ENCODE measurements at regions not wholly inside any gene's neighbourhood (a gene's known extent, or its start where the extent isn't known, plus 50 kb on each side); places are given as distances from the start of the nearest gene placed in this dataset.

DNA sequence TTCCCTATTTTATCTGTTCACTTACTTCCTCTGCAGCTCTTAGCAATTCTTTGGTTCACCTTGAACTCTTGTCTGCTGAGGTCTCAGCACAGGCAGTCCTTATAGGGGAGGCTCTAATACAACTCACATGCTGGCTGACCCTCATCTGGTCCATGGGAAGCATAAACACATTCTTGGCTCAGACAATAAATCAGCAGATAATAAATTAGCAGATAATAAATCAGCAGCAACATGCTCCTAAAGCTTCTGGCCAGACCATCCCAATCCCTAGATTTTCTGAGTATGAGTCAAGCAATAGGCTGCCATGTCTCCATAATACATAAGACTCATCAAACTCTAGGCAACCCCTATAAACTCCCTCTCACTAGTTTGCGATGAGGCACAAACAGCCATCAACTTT, 208.6 kb upstream of the STEAP4 start:
- H3T11ph ChIP-seq (ENCODE audit: low read length) = no peak overlapping the region
- H2AK5ac ChIP-seq (ENCODE audit: insufficient read length, low read length) = no peak overlapping the region
- no peak overlapping the region for H3K4ac ChIP-seq (ENCODE audit: low read depth, low read length)
- no peak overlapping the region for H3K14ac ChIP-seq (ENCODE audit: insufficient read depth, low read length)
- H3K79me2 ChIP-seq (ENCODE audit: insufficient read depth, low read length) = no peaks in the 10 kb centered on the region
- no peaks in the 10 kb centered on the region for H3K23me2 ChIP-seq (ENCODE audit: insufficient read length, low read depth, low read length, poor library complexity, severe bottlenecking)
- Mint-ChIP-seq H3K9me3 (peaks cover 0 to 5% of the 10 kb centered on the region in 2 experiments; a peak in 2 of 5 replicates), H3K36me3 (ENCODE audit: insufficient read depth in 1 of 3, low read depth in 3 of 3) (peaks cover 0 to under 1% (median 0%) of the 10 kb centered on the region in 3 experiments; a peak in 1 of 7 replicates), H3K4me3 (no peak overlapping the region), H3K4me1 (no peaks in the 10 kb centered on the region), H3K27me3 (ENCODE audit: low read depth) (no peaks in the 10 kb centered on the region), H3K27ac (no peak overlapping the region)
- H3K27me3 ChIP-seq (ENCODE audit: insufficient read depth, low read length) = no peaks in the 10 kb centered on the region
- no peak overlapping the region for H2BK120ac ChIP-seq (ENCODE audit: low read depth, low read length, poor library complexity, severe bottlenecking)
- H3K18ac ChIP-seq (ENCODE audit: insufficient read length, low read depth, low read length) = no peak overlapping the region
- no peaks in the 10 kb centered on the region for H3K4me1 ChIP-seq (ENCODE audit: insufficient read depth, low read length)
- H3K56ac ChIP-seq (ENCODE audit: insufficient read length, low read depth, low read length) = no peak overlapping the region
- H2BK20ac ChIP-seq (ENCODE audit: low read depth, low read length, poor library complexity, severe bottlenecking) = no peak overlapping the region
- DNase-seq = no peak
- no peaks in the 10 kb centered on the region for H3K9me3 ChIP-seq (ENCODE audit: control insufficient read depth, low read depth, low read length)
- H3K9ac ChIP-seq (ENCODE audit: extremely low read depth, insufficient read length, low read length) = no peak overlapping the region
- H3K79me1 ChIP-seq (ENCODE audit: insufficient read depth, low read depth, low read length, poor library complexity, severe bottlenecking) = no peaks in the 10 kb centered on the region
- no peak overlapping the region for H2BK15ac ChIP-seq (ENCODE audit: low read depth, low read length)
- H2BK5ac ChIP-seq (ENCODE audit: insufficient read length, low read length) = no peak overlapping the region
- no peak overlapping the region for H3K23ac ChIP-seq (ENCODE audit: insufficient read length, low read depth, low read length)
- no peaks in the 10 kb centered on the region for H4K20me1 ChIP-seq (ENCODE audit: control insufficient read depth, insufficient read depth, insufficient read length)
- H3K4me2 ChIP-seq (ENCODE audit: insufficient read depth, insufficient read length, low read length) = no peak overlapping the region
- no peak overlapping the region for H4K5ac ChIP-seq (ENCODE audit: insufficient read length, low read depth, low read length)
- TF ChIP-seq, protein P1, sequence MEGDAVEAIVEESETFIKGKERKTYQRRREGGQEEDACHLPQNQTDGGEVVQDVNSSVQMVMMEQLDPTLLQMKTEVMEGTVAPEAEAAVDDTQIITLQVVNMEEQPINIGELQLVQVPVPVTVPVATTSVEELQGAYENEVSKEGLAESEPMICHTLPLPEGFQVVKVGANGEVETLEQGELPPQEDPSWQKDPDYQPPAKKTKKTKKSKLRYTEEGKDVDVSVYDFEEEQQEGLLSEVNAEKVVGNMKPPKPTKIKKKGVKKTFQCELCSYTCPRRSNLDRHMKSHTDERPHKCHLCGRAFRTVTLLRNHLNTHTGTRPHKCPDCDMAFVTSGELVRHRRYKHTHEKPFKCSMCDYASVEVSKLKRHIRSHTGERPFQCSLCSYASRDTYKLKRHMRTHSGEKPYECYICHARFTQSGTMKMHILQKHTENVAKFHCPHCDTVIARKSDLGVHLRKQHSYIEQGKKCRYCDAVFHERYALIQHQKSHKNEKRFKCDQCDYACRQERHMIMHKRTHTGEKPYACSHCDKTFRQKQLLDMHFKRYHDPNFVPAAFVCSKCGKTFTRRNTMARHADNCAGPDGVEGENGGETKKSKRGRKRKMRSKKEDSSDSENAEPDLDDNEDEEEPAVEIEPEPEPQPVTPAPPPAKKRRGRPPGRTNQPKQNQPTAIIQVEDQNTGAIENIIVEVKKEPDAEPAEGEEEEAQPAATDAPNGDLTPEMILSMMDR (conservative IDR thresholded peaks at IDR 0.05) = no peak
- H2AFZ ChIP-seq (ENCODE audit: low read length) = no peak overlapping the region
- no CpG with 5 or more reads among the region's 1 CpG for WGBS (ENCODE audit: extremely low coverage, insufficient read length, low lambda C conversion rate)
- H2BK12ac ChIP-seq (ENCODE audit: insufficient read length, low read depth, low read length) = no peak overlapping the region
- H3K27ac ChIP-seq (ENCODE audit: insufficient read length, low read depth, low read length) = no peak overlapping the region
- H4K8ac ChIP-seq (replicated peaks; ENCODE audit: insufficient read length, low read depth, low read length) = no peak overlapping the region
- no peak overlapping the region for H4K91ac ChIP-seq (ENCODE audit: insufficient read length, low read depth, low read length)
